Dedifferentiated amniotic fluid mesenchymal stem cell (primary cell): ENCODE measurements at regions not wholly inside any gene's neighbourhood (a gene's known extent, or its start where the extent isn't known, plus 50 kb on each side); places are given as distances from the start of the nearest gene placed in this dataset.

Source experiments
- DNase-seq: peaks from one replicate; pipeline ENCODE4 v3.0.0-alpha.2; 2016; ENCODE audit errors: extremely low spot score

GRCh38 chr15:93241696-93242585, 152.9 kb upstream of the RGMA start:
- DNase-seq, result no peak

GRCh38 chr15:93239993-93240392, 151.0 kb upstream of the RGMA start:
- no peak for DNase-seq

GRCh38 chr15:93239591-93239990, 150.6 kb upstream of the RGMA start:
- DNase-seq, result no peak

- no peak for DNase-seq
These were observed 149.6 kb upstream of the RGMA start for GRCh38 chr15:93238641-93239040.

GRCh38 chr15:93235926-93236780, 147.1 kb upstream of the RGMA start:
- no peak for DNase-seq

- no peak for DNase-seq
These were observed 146.3 kb upstream of the RGMA start for GRCh38 chr15:93235269-93235668.

- DNase-seq, result no peak
These were observed 144.7 kb upstream of the RGMA start for GRCh38 chr15:93233710-93234109.

GRCh38 chr15:93232845-93233244, 143.8 kb upstream of the RGMA start:
- no peak for DNase-seq

GRCh38 chr15:93231994-93232393, 143.0 kb upstream of the RGMA start:
- DNase-seq, result no peak

GRCh38 chr15:93231261-93231925, 142.4 kb upstream of the RGMA start:
- DNase-seq, result no peak

- DNase-seq, result no peak
These were observed 139.5 kb upstream of the RGMA start for GRCh38 chr15:93228546-93228945.

GRCh38 chr15:93223803-93224202, 134.8 kb upstream of the RGMA start:
- no peak for DNase-seq

GRCh38 chr15:93221759-93222158, 132.7 kb upstream of the RGMA start:
- no peak for DNase-seq

GRCh38 chr15:93219859-93220420, 130.9 kb upstream of the RGMA start:
- DNase-seq, result no peak

- DNase-seq, result no peak
These were observed 128.3 kb upstream of the RGMA start for GRCh38 chr15:93217343-93217742.

GRCh38 chr15:93214106-93214505, 125.1 kb upstream of the RGMA start:
- no peak for DNase-seq

GRCh38 chr15:93213281-93213680, 124.3 kb upstream of the RGMA start:
- no peak for DNase-seq

GRCh38 chr15:93212578-93212977, 123.6 kb upstream of the RGMA start:
- DNase-seq, result no peak

- no peak for DNase-seq
These were observed 122.0 kb upstream of the RGMA start for GRCh38 chr15:93210995-93211394.

GRCh38 chr15:93209690-93210445, 120.9 kb upstream of the RGMA start:
- no peak for DNase-seq

- DNase-seq, result no peak
These were observed 117.9 kb upstream of the RGMA start for GRCh38 chr15:93206893-93207292.
